ENCODE measurements at regions not wholly inside any gene's neighbourhood (a gene's known extent, or its start where the extent isn't known, plus 50 kb on each side); places are given as distances from the start of the nearest gene placed in this dataset.

- DNase-seq = no peak
Observed at GRCh38 chr2:128452536-128453530, 134.2 kb upstream of the HS6ST1 start.

DNA sequence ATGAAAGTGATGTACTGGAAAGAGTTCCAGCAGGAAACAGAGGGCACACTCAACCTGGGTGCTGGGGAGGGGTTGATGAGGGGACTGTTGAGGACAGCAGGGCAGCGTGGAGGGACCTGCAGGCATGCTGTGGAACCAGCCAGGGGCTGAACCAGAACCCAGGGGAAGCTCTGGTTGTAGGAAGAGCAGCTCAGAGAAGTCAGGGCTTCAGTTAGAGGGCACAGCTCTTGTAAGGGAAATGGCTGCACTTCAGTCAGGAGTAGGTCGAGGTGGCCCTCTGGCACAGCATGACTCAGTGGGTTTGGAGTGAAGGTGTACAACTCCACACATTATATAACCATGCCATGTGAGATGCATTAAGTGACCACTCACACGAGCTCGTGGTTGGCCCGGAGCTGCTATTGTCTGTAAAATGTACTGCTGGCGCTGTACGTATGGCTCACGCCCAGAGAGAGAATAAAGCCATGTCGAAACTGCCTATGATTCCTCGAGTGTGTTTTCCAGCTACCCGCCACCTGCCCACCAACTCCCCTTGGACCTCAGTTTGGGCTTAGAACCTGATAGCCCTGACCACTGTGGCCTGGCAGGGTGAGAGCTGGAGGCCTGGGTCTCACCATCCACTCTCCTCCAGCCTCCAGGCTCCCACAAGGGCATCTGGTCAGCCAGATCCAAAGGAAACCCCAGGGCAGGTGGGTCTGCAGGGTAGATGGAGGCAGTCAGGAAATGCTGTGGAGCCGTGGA lies 136.5 kb upstream of the HS6ST1 start:
- no peak for DNase-seq

DNA sequence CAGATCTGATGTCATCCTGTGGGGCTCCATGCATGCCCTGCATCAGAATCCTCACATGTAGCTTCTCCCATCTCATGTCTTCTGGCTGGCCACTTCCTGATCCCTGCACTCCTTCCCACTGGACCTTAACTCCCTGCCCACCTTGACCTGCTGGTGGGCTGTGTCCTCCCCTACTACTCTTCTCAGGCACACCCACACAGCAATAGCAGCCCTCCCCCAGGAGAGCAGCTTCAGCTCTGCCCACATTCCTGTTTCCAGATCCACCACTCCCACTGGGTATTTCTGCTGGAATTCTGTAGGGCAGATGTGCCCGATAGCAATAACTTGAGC lies 137.0 kb upstream of the HS6ST1 start:
- no peak for DNase-seq

GRCh38 chr2:128456281-128456680 lies 137.6 kb upstream of the HS6ST1 start:
- no peak for DNase-seq

- no peak for DNase-seq
Observed at GRCh38 chr2:128457006-128457604, 138.4 kb upstream of the HS6ST1 start.

GRCh38 chr2:128457716-128458115 lies 139.0 kb upstream of the HS6ST1 start:
- DNase-seq = no peak

DNA sequence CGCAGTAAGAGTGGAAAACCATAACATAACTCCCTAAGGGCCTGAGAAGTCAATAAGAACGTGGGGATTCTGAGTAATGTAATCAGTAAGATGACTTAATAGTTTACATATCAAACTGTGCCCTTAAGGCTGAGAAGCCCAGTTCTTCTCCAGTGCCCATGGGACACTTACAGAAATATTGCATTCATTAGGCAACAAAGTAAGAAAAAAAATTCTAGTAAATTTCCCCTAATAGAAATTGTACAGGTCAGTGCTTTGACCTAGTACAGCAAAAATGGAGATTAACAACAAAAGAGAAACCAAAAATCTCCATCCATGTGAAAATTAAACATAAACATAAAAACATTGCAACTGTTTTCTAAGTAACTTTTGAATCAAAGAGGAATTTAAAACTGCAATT lies 139.8 kb upstream of the HS6ST1 start:
- DNase-seq = no peak

DNA sequence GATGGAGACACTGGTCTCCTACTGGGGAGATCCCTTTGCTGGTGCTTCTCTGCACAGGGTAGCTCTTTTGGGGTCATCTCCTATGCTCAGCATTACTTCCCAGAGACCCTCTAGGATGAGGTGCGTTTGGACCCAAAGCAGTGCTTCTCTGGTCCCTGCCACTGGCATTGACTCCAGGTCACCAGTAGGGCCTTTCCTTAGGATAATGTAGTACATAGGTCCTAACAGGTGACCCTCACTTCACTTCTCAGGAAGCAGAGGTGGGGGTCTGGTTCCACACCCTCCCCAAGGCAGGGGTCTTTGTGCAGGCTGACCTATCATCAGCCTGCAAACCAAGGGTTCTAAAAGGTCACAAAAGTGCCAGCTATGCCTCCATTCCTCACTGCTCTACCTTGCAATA lies 145.8 kb upstream of the HS6ST1 start:
- DNase-seq = no peak

GRCh38 chr2:128465246-128466170 lies 146.8 kb upstream of the HS6ST1 start:
- no peak for DNase-seq

- no peak for DNase-seq
Observed at GRCh38 chr2:128466376-128466775, 147.7 kb upstream of the HS6ST1 start.

DNA sequence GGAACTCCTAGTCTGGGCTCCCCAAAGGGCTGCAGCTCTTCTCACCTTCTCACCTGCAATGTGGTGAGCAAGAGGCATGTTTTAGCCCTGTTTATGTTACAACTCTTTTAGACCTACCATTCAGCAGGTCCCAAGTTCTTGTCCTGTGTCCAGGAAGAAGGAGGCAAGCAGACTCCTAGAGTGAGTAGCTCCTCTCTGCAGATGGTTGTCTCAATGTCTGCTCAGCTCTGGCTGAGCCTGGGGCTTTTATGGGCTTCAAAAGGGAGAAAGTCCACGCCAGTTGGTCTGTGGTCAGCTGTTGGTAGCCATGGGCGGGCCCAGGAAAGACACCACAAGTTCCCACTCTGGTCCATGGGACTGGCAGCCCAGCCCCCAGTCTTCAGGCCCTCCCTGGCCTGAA lies 148.1 kb upstream of the HS6ST1 start:
- DNase-seq = no peak

DNA sequence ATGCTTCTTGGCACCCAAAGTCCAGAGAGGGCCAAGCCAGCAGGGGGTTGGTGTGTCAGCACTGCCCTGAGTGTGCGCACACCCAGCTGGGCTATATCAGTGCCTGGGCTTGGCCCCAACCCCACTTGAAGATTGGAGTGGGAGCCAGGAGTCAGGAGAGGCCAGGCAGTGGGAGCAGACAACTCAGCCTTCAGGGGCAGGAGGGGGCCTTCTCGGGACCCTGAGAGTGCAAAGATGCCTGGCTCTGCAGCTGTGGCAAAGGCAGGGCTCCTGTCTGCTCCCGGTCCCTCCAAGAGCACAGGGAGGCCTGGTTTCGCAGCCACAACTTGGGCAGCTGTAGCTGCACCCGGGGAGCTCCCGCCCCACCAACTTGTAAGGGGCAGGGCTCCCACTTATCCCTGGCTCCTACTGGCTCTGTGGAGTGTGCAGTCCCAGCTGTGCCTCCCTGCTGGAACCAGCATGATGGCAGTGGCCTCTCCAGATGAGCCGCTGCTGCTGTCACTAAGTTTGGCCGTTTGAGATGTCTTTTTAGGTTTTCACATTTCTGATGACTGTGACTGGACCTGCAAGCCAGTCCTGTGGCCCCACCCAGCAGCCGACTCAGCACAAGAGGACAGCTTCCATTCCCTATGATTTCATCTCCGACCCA lies 148.8 kb upstream of the HS6ST1 start:
- no peak for DNase-seq

- no peak for DNase-seq
Observed at GRCh38 chr2:128468186-128468920, 149.7 kb upstream of the HS6ST1 start.

- DNase-seq = no peak
Observed at GRCh38 chr2:128469203-128469602, 150.5 kb upstream of the HS6ST1 start.

DNA sequence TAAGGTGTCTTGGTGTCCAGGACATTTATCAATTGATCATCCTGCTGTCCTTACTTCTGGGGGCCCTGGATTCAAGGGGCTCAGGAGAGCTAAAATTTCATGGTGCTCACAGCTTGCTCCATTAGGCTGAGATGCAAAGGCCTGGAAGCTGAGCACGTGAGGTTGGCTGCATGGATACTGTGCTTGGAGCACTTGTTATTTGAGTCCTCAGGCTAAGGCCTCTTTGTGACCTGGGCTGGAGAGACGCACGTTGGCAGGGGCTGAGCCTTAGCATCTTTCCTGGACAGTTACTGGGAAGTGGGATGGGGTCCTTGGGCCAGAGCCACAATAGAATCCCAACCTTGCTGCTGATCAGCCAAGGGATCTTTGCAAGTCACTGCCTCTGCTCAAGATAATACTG lies 151.2 kb upstream of the HS6ST1 start:
- DNase-seq = no peak

DNA sequence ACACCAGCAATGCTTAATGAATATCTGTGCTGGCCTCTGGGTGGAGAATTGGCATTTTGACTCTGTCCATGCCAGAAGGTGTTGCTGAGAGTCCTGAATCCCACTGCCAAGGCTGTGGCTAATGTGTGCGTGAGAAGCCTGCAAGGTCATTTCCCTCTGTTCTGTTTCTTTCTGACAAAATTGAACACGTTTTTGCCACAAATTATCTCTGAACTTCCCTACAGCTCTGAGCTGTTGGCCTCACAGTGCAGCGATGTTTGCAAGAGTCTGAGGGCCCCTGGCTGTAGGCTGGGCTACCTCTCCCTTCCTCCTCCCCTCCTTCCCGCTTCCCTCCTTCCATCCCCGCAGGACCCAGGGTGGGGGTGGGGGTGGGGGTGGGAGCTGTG lies 154.1 kb upstream of the HS6ST1 start:
- no peak for DNase-seq

DNA sequence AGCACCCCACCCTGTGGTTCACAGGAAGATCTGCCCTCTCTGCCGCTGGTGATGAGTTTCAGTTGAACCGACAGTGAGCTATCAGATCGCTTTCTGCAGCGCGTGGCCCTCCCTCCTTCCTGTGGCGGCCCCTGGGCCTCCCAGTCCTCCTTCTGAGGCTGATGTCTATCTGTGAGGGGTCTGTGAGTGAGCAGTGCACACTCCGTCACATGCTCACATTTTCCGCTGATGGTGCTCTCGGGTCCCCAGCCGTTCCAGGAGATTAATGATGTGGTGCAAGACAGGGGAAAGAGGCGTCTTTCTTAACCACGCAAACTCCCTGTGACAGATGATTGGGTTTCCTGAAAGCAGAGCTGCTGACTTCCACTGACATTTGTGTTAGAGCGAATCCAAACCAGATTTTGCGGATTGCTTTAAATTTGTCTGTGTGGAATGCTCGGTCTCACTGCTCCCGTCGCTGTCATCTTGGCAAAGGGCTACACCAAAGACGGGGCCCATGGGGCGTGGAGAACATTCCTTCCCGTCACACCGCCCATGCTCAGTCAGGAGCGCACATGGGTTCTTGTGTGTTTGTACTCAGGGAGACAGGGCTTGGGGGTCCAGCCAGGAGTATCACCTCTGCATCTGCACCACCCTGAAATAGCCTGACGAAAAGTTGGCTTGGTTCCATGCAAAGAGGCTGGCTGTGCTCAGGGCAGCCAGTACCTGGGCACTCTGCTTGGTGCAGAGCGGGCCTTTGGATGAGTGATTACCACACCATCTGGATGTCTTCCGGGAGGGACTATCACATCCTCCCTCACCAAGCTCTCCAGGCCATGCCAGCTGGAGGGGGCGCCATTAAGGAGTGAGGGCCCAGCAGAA lies 154.7 kb upstream of the HS6ST1 start:
- DNase-seq = peak; percentile 8 to 20

- no peak for DNase-seq
Observed at GRCh38 chr2:128474036-128474955, 155.6 kb upstream of the HS6ST1 start.

GRCh38 chr2:128474962-128475361 lies 156.3 kb upstream of the HS6ST1 start:
- DNase-seq = no peak

All from AML-193 (cell line).